ENCODE measurements at regions not wholly inside any gene's neighbourhood (a gene's known extent, or its start where the extent isn't known, plus 50 kb on each side); places are given as distances from the start of the nearest gene placed in this dataset.

DNA sequence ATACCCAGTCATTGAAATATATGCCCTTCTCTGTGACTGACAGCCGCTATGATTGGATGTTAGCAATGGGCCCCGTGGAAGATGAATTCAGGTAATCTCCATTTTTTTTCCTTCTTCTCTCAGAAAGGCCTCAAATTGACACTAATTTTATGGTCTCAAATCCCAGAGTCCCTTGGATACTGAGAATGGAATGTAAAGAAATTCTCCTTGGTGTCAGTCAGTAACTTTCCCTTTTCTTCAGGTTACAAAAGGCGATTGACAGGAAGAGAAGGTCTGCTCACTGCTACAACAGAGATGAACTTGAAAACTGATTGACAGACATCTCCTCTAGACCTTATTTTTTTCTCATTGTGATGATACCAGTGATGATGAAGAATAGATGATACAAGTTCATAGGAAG is 748.3 kb downstream of the MAT2B start:
- TF ChIP-seq, protein P1, sequence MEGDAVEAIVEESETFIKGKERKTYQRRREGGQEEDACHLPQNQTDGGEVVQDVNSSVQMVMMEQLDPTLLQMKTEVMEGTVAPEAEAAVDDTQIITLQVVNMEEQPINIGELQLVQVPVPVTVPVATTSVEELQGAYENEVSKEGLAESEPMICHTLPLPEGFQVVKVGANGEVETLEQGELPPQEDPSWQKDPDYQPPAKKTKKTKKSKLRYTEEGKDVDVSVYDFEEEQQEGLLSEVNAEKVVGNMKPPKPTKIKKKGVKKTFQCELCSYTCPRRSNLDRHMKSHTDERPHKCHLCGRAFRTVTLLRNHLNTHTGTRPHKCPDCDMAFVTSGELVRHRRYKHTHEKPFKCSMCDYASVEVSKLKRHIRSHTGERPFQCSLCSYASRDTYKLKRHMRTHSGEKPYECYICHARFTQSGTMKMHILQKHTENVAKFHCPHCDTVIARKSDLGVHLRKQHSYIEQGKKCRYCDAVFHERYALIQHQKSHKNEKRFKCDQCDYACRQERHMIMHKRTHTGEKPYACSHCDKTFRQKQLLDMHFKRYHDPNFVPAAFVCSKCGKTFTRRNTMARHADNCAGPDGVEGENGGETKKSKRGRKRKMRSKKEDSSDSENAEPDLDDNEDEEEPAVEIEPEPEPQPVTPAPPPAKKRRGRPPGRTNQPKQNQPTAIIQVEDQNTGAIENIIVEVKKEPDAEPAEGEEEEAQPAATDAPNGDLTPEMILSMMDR (IDR thresholded peaks at IDR 0.05; ENCODE audit: low read depth, low read length, missing input control) = no peak
- TF ChIP-seq RAD21 (IDR thresholded peaks at IDR 0.05) (no peak), SP1 (IDR thresholded peaks at IDR 0.05) (no peak), EGR1 (IDR thresholded peaks at IDR 0.05; ENCODE audit: low read depth in 2 of 2) (no peak), TAF1 (conservative IDR thresholded peaks at IDR 0.05) (no peak), GABPA (IDR thresholded peaks at IDR 0.05 in 1 of 2, conservative IDR thresholded peaks at IDR 0.05 in 1 of 2) (no peak), FOXA1 (IDR thresholded peaks at IDR 0.05) (no peak), ATF3 (IDR thresholded peaks at IDR 0.05) (no peak)
- TF ChIP-seq, protein P2, sequence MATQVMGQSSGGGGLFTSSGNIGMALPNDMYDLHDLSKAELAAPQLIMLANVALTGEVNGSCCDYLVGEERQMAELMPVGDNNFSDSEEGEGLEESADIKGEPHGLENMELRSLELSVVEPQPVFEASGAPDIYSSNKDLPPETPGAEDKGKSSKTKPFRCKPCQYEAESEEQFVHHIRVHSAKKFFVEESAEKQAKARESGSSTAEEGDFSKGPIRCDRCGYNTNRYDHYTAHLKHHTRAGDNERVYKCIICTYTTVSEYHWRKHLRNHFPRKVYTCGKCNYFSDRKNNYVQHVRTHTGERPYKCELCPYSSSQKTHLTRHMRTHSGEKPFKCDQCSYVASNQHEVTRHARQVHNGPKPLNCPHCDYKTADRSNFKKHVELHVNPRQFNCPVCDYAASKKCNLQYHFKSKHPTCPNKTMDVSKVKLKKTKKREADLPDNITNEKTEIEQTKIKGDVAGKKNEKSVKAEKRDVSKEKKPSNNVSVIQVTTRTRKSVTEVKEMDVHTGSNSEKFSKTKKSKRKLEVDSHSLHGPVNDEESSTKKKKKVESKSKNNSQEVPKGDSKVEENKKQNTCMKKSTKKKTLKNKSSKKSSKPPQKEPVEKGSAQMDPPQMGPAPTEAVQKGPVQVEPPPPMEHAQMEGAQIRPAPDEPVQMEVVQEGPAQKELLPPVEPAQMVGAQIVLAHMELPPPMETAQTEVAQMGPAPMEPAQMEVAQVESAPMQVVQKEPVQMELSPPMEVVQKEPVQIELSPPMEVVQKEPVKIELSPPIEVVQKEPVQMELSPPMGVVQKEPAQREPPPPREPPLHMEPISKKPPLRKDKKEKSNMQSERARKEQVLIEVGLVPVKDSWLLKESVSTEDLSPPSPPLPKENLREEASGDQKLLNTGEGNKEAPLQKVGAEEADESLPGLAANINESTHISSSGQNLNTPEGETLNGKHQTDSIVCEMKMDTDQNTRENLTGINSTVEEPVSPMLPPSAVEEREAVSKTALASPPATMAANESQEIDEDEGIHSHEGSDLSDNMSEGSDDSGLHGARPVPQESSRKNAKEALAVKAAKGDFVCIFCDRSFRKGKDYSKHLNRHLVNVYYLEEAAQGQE (IDR thresholded peaks at IDR 0.05) = no peak
- TF ChIP-seq, protein P3, sequence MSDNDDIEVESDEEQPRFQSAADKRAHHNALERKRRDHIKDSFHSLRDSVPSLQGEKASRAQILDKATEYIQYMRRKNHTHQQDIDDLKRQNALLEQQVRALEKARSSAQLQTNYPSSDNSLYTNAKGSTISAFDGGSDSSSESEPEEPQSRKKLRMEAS (IDR thresholded peaks at IDR 0.05) = no peak

Data from liver (tissue), 3 donors.